Osteoblast (primary cell): ENCODE measurements at regions not wholly inside any gene's neighbourhood (a gene's known extent, or its start where the extent isn't known, plus 50 kb on each side); places are given as distances from the start of the nearest gene placed in this dataset.

ENCODE experiments used
- DNase-seq: peaks from one replicate; pipeline ENCODE4 v3.0.0; 2011; ENCODE audit warnings: low spot score, mixed read lengths; ENCODE audit not compliant: insufficient read length; ENCODE audit errors: missing footprints
- H2AFZ ChIP-seq: 2 replicates; pipeline ENCODE4 v1.6.0; 2011; ENCODE audit warnings: mild to moderate bottlenecking, low read length
- H3K27ac ChIP-seq: 2 replicates; pipeline ENCODE4 v1.5.1; 2011; ENCODE audit warnings: mild to moderate bottlenecking, low read depth, low read length, moderate library complexity
- H3K27me3 ChIP-seq: 2 replicates; pipeline ENCODE4 v1.6.0; 2012; ENCODE audit warnings: mild to moderate bottlenecking, control low read depth, inconsistent platforms, low read length, moderate library complexity; ENCODE audit not compliant: insufficient read depth
- H3K36me3 ChIP-seq: 2 replicates; pipeline ENCODE4 v1.5.1; 2011; ENCODE audit warnings: mild to moderate bottlenecking, low read length, control low read depth, moderate library complexity; ENCODE audit not compliant: insufficient read depth
- H3K4me1 ChIP-seq: 2 replicates; pipeline ENCODE4 v1.5.1; 2011; ENCODE audit warnings: mild to moderate bottlenecking, low read length, control low read depth, moderate library complexity; ENCODE audit not compliant: insufficient read depth
- H3K4me2 ChIP-seq: 2 replicates; pipeline ENCODE4 v1.6.0; 2011; ENCODE audit warnings: mild to moderate bottlenecking, low read length; ENCODE audit not compliant: insufficient read depth
- H3K4me3 ChIP-seq: fragments of 200-600 bp; sonication (generic); 3 replicates; pipeline ENCODE4 v1.5.1; 2012; ENCODE audit warnings: mild to moderate bottlenecking, low read length, inconsistent platforms; ENCODE audit not compliant: insufficient read depth
- H3K79me2 ChIP-seq: 2 replicates; pipeline ENCODE4 v1.6.0; 2012; ENCODE audit warnings: mild to moderate bottlenecking, low read length, control low read depth, inconsistent platforms; ENCODE audit not compliant: insufficient read depth
- H3K9me3 ChIP-seq: 2 replicates; pipeline ENCODE4 v1.5.1; 2011; ENCODE audit warnings: low read depth, low read length, control low read depth
- H4K20me1 ChIP-seq: 2 replicates; pipeline ENCODE4 v1.6.0; 2012; ENCODE audit warnings: mild to moderate bottlenecking, low read length, control low read depth; ENCODE audit not compliant: insufficient read depth
- CTCF ChIP-seq: IDR thresholded peaks from 2 replicates; pipeline ENCODE4 v1.5.1; 2011; ENCODE audit warnings: mild to moderate bottlenecking, low read depth, low read length, moderate library complexity; ENCODE audit errors: extremely low read depth

GRCh38 chr18:41323044-41323443 lies 632.0 kb upstream of the PIK3C3 start:
- no peak overlapping the region for H2AFZ ChIP-seq
- no peaks in the 10 kb centered on the region for H3K79me2 ChIP-seq
- no peak for DNase-seq
- no peaks in the 10 kb centered on the region for H4K20me1 ChIP-seq
- no peak for TF ChIP-seq CTCF
- no peak overlapping the region for H3K4me3 ChIP-seq
- no peaks in the 10 kb centered on the region for H3K4me1 ChIP-seq
- H3K36me3 ChIP-seq: no peaks in the 10 kb centered on the region
- H3K4me2 ChIP-seq: no peak overlapping the region
- H3K27me3 ChIP-seq: no peaks in the 10 kb centered on the region
- H3K9me3 ChIP-seq: no peaks in the 10 kb centered on the region
- no peak overlapping the region for H3K27ac ChIP-seq

GRCh38 chr18:41320100-41320499 lies 634.9 kb upstream of the PIK3C3 start:
- H3K27me3 ChIP-seq: no peaks in the 10 kb centered on the region
- no peaks in the 10 kb centered on the region for H3K4me1 ChIP-seq
- H3K79me2 ChIP-seq: no peaks in the 10 kb centered on the region
- no peaks in the 10 kb centered on the region for H4K20me1 ChIP-seq
- no peak overlapping the region for H3K4me3 ChIP-seq
- H3K36me3 ChIP-seq: no peaks in the 10 kb centered on the region
- H3K9me3 ChIP-seq: no peaks in the 10 kb centered on the region
- no peak for DNase-seq
- no peak overlapping the region for H2AFZ ChIP-seq
- no peak overlapping the region for H3K4me2 ChIP-seq
- TF ChIP-seq CTCF: no peak
- no peak overlapping the region for H3K27ac ChIP-seq

GRCh38 chr18:41315134-41315533 lies 639.9 kb upstream of the PIK3C3 start:
- no peak for DNase-seq
- Histone ChIP-seq H2AFZ (no peak overlapping the region), H3K4me2 (no peak overlapping the region), H3K36me3 (no peaks in the 10 kb centered on the region), H3K9me3 (peaks cover 2% of the 10 kb centered on the region), H3K4me1 (no peaks in the 10 kb centered on the region), H3K27ac (no peak overlapping the region), H3K4me3 (no peak overlapping the region), H3K27me3 (no peaks in the 10 kb centered on the region), H3K79me2 (no peaks in the 10 kb centered on the region), H4K20me1 (no peaks in the 10 kb centered on the region)
- no peak for TF ChIP-seq CTCF

GRCh38 chr18:41311571-41312547 lies 643.2 kb upstream of the PIK3C3 start:
- Histone ChIP-seq H3K4me1 (no peaks in the 10 kb centered on the region), H3K9me3 (peaks cover 2% of the 10 kb centered on the region)
- TF ChIP-seq CTCF: no peak

More at GRCh38 chr18:41311571-41312547, 643.2 kb upstream of the PIK3C3 start:
- no peaks in the 10 kb centered on the region for H3K27me3 ChIP-seq
- no peak overlapping the region for H3K4me2 ChIP-seq
- no peaks in the 10 kb centered on the region for H4K20me1 ChIP-seq
- DNase-seq: no peak
- no peak overlapping the region for H2AFZ ChIP-seq
- H3K27ac ChIP-seq: no peak overlapping the region
- no peaks in the 10 kb centered on the region for H3K36me3 ChIP-seq
- no peaks in the 10 kb centered on the region for H3K79me2 ChIP-seq
- no peak overlapping the region for H3K4me3 ChIP-seq
